HEK293 (cell line): ENCODE measurements at regions not wholly inside any gene's neighbourhood (a gene's known extent, or its start where the extent isn't known, plus 50 kb on each side); places are given as distances from the start of the nearest gene placed in this dataset.

Experiments
- CTCF ChIA-PET: fragments of 350-600 bp; formaldehyde crosslinking; extraction: SDS; loops from one replicate; lab custom pipeline; 2021; ENCODE audit warnings: antibody characterized with exemption; lab: Yijun Ruan, JAX
- POLR2A ChIA-PET: fragments of 300-600 bp; formaldehyde crosslinking; extraction: SDS; loops from one replicate; lab custom pipeline; 2020; ENCODE audit warnings: antibody characterized with exemption, inconsistent platforms; lab: Yijun Ruan, JAX
- H3K27ac ChIP-seq: fragments of 200-500 bp; sonication (Bioruptor generic); 2 replicates; pipeline ENCODE4 v1.5.1; 2014; ENCODE audit warnings: low read depth, low read length, control low read depth, inconsistent platforms; ENCODE audit errors: extremely low read depth
- H3K36me3 ChIP-seq, 2 experiments: fragments of 200-500 bp in 1 of 2; sonication (Bioruptor generic) in 1 of 2; 1 replicate in 1 of 2; 2 replicates in 1 of 2; pipeline ENCODE4 v1.5.1; 2014 to 2017; ENCODE audit warnings: inconsistent platforms in 2 of 2, low read length in 2 of 2; ENCODE audit not compliant: control insufficient read depth in 2 of 2, insufficient read depth in 1 of 2
- H3K4me1 ChIP-seq: fragments of 200-500 bp; sonication (Bioruptor generic); 2 replicates; pipeline ENCODE4 v1.5.1; 2014; ENCODE audit warnings: mild to moderate bottlenecking, low read length, inconsistent platforms; ENCODE audit not compliant: control insufficient read depth, insufficient read depth
- H3K4me3 ChIP-seq: 2 replicates; pipeline ENCODE4 v1.5.1; 2011; ENCODE audit warnings: low read depth, mild to moderate bottlenecking, control low read depth, low read length, moderate library complexity
- H3K9me3 ChIP-seq: fragments of 200-500 bp; sonication (Bioruptor generic); 2 replicates; pipeline ENCODE4 v1.5.1; 2014; ENCODE audit warnings: low read depth, low read length, inconsistent platforms; ENCODE audit not compliant: control insufficient read depth, insufficient read depth
- GLI4 ChIP-seq: fragments of 450-650 bp; formaldehyde crosslinking; IDR thresholded peaks from 2 replicates; pipeline ENCODE4 v1.5.1; 2016; ENCODE audit warnings: missing biosample characterization, missing genetic modification characterization
- OSR2 ChIP-seq: fragments of 450-650 bp; formaldehyde crosslinking; IDR thresholded peaks from 2 replicates; pipeline ENCODE4 v1.5.1; 2016; ENCODE audit warnings: missing biosample characterization, missing genetic modification characterization
- PRDM1 ChIP-seq: fragments of 450-650 bp; formaldehyde crosslinking; IDR thresholded peaks from 2 replicates; pipeline ENCODE4; 2016; ENCODE audit warnings: missing biosample characterization, missing genetic modification characterization
- ZBTB48 ChIP-seq: fragments of 450-650 bp; formaldehyde crosslinking; IDR thresholded peaks from 2 replicates; pipeline ENCODE4 v1.5.1; 2016; ENCODE audit warnings: missing biosample characterization, missing genetic modification characterization
- ZFP3 ChIP-seq: fragments of 450-650 bp; formaldehyde crosslinking; IDR thresholded peaks from 2 replicates; pipeline ENCODE4 v1.5.1; 2016; ENCODE audit warnings: low read depth, missing biosample characterization, missing genetic modification characterization
- ZNF10 ChIP-seq: fragments of 450-650 bp; formaldehyde crosslinking; IDR thresholded peaks from 2 replicates; pipeline ENCODE4 v1.5.1; 2017; ENCODE audit warnings: missing biosample characterization, missing genetic modification characterization
- ZNF140 ChIP-seq: fragments of 450-650 bp; formaldehyde crosslinking; IDR thresholded peaks from 2 replicates; pipeline ENCODE4 v1.5.1; 2016; ENCODE audit warnings: missing biosample characterization, missing genetic modification characterization
- ZNF2 ChIP-seq: fragments of 450-650 bp; formaldehyde crosslinking; IDR thresholded peaks from 2 replicates; pipeline ENCODE4 v1.5.1; 2016; ENCODE audit warnings: missing biosample characterization, missing genetic modification characterization
- ZNF266 ChIP-seq: fragments of 450-650 bp; formaldehyde crosslinking; IDR thresholded peaks from 2 replicates; pipeline ENCODE4 v1.5.1; 2016; ENCODE audit warnings: missing biosample characterization, missing genetic modification characterization, low read depth
- ZNF354C ChIP-seq: fragments of 450-650 bp; formaldehyde crosslinking; IDR thresholded peaks from 2 replicates; pipeline ENCODE4 v1.5.1; 2016; ENCODE audit warnings: missing biosample characterization, missing genetic modification characterization, low read depth, borderline replicate concordance
- ZNF473 ChIP-seq: fragments of 450-650 bp; formaldehyde crosslinking; IDR thresholded peaks from 2 replicates; pipeline ENCODE4 v1.5.1; 2017; ENCODE audit warnings: missing biosample characterization, missing genetic modification characterization
- ZNF501 ChIP-seq: fragments of 450-650 bp; formaldehyde crosslinking; IDR thresholded peaks from 2 replicates; pipeline ENCODE4 v1.5.1; 2016; ENCODE audit warnings: missing biosample characterization, missing genetic modification characterization
- ZNF544 ChIP-seq: fragments of 450-650 bp; formaldehyde crosslinking; IDR thresholded peaks from 2 replicates; pipeline ENCODE4 v1.5.0; 2017; ENCODE audit warnings: missing biosample characterization, missing genetic modification characterization
- ZNF626 ChIP-seq: fragments of 450-650 bp; sonication (Bioruptor Pico); formaldehyde crosslinking; IDR thresholded peaks from 2 replicates; pipeline ENCODE4 v1.5.1; 2018; ENCODE audit warnings: missing biosample characterization, missing genetic modification characterization, inconsistent platforms
- ZNF660 ChIP-seq: fragments of 450-650 bp; IDR thresholded peaks from 2 replicates; pipeline ENCODE4 v1.5.1; 2018; ENCODE audit warnings: missing biosample characterization, mild to moderate bottlenecking, missing genetic modification characterization
- ZNF707 ChIP-seq: fragments of 450-650 bp; formaldehyde crosslinking; IDR thresholded peaks from 2 replicates; pipeline ENCODE4 v1.5.1; 2016; ENCODE audit warnings: missing biosample characterization, missing genetic modification characterization
- ZNF792 ChIP-seq: fragments of 450-650 bp; formaldehyde crosslinking; IDR thresholded peaks from 2 replicates; pipeline ENCODE4 v1.5.1; 2016; ENCODE audit warnings: missing biosample characterization, missing genetic modification characterization
- TF ChIP-seq, protein P1 (sequence below): fragments of 450-650 bp; formaldehyde crosslinking; IDR thresholded peaks from 2 replicates; pipeline ENCODE4 v1.5.1; 2017; ENCODE audit warnings: missing biosample characterization, missing genetic modification characterization
- TF ChIP-seq, protein P2 (sequence below): fragments of 450-650 bp; formaldehyde crosslinking; IDR thresholded peaks from 2 replicates; pipeline ENCODE4 v1.5.1; 2016; ENCODE audit warnings: missing biosample characterization, missing genetic modification characterization
- TF ChIP-seq, protein P3 (sequence below): sonication (generic); formaldehyde crosslinking; IDR thresholded peaks from 2 replicates; pipeline ENCODE4 v1.8.1; 2022; ENCODE audit warnings: mild to moderate bottlenecking, moderate library complexity, missing genetic modification reagents
- TF ChIP-seq, protein P4 (sequence below): fragments of 450-650 bp; IDR thresholded peaks from 2 replicates; pipeline ENCODE4 v1.5.1; 2018; ENCODE audit warnings: missing biosample characterization, mild to moderate bottlenecking, missing genetic modification characterization
- TF ChIP-seq, protein P5 (sequence below): fragments of 450-650 bp; formaldehyde crosslinking; IDR thresholded peaks from 2 replicates; pipeline ENCODE4 v1.5.1; 2016; ENCODE audit warnings: missing biosample characterization, missing genetic modification characterization
- TF ChIP-seq, protein P6 (sequence below): fragments of 450-650 bp; formaldehyde crosslinking; IDR thresholded peaks from 2 replicates; pipeline ENCODE4 v1.5.1; 2016; ENCODE audit warnings: missing biosample characterization, missing genetic modification characterization
- TF ChIP-seq, protein P7 (sequence below): IDR thresholded peaks from 2 replicates; pipeline ENCODE4 v1.6.1; 2011; ENCODE audit warnings: mild to moderate bottlenecking, low read depth, low read length, borderline replicate concordance

DNA sequence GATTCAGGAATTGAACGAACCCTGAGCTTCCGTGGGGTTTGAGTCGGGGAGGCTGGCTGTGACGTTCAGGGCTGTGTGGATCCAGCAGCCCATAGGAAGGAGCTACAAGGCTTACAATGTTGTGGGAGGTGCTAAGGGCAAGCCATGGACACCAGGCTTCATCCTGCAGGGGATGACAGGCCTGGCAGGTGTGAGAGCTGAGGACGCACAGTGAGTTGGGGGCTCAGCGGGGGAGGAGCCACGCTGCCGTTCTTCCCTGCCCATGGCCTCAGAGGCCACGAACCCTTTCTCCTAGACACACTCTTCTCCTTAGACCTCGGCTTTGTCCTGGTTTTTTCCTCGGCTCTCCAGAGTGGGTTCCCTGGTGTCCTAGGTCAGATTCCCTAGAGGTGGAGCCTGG lies 78.1 kb upstream of the SLC22A11 start:
- H3K36me3 ChIP-seq, result no peaks in the 10 kb centered on the region
- TF ChIP-seq, protein P1, sequence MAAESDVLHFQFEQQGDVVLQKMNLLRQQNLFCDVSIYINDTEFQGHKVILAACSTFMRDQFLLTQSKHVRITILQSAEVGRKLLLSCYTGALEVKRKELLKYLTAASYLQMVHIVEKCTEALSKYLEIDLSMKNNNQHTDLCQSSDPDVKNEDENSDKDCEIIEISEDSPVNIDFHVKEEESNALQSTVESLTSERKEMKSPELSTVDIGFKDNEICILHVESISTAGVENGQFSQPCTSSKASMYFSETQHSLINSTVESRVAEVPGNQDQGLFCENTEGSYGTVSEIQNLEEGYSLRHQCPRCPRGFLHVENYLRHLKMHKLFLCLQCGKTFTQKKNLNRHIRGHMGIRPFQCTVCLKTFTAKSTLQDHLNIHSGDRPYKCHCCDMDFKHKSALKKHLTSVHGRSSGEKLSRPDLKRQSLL, result no peak
- TF ChIP-seq GLI4 (tag by site-specific recombination), result no peak
- TF ChIP-seq, protein P2, sequence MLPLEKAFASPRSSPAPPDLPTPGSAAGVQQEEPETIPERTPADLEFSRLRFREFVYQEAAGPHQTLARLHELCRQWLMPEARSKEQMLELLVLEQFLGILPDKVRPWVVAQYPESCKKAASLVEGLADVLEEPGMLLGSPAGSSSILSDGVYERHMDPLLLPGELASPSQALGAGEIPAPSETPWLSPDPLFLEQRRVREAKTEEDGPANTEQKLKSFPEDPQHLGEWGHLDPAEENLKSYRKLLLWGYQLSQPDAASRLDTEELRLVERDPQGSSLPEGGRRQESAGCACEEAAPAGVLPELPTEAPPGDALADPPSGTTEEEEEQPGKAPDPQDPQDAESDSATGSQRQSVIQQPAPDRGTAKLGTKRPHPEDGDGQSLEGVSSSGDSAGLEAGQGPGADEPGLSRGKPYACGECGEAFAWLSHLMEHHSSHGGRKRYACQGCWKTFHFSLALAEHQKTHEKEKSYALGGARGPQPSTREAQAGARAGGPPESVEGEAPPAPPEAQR (tag by site-specific recombination), result no peak
- TF ChIP-seq, protein P3, sequence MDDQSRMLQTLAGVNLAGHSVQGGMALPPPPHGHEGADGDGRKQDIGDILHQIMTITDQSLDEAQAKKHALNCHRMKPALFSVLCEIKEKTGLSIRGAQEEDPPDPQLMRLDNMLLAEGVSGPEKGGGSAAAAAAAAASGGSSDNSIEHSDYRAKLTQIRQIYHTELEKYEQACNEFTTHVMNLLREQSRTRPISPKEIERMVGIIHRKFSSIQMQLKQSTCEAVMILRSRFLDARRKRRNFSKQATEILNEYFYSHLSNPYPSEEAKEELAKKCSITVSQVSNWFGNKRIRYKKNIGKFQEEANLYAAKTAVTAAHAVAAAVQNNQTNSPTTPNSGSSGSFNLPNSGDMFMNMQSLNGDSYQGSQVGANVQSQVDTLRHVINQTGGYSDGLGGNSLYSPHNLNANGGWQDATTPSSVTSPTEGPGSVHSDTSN (CRISPR knock-in tag), result no peak
- no peak overlapping the region for H3K4me3 ChIP-seq
- POLR2A ChIA-PET, result no interaction called here
- CTCF ChIA-PET, result interaction anchor here (0.6 to 1.2 kb wide), 3 partner anchors 28 to 172 kb away, joined by 3 to 5 read pairs (median 4); no protein-coding TSS in a partner anchor
- H3K9me3 ChIP-seq, result no peaks in the 10 kb centered on the region
- H3K27ac ChIP-seq, result no peak overlapping the region
- no peaks in the 10 kb centered on the region for H3K4me1 ChIP-seq

DNA sequence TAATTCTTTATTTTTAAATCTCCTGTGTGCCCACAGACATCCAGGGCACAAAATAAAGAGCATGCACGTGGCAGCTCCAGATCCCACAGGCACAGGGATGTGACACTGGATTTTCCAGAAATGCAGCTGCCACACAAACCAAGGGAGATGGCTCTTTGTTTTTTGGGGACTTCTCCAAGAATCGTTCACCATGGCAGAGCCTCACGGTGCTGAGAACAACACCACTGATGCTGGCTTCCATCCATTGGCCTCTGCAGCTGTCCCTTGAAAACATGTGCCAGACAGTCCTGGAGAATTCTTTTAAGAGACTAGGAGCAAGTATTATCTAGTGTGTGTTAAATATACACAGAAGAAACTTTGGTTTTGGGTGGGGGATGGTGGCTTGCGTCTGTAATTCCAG lies 73.2 kb upstream of the SLC22A11 start:
- no peaks in the 10 kb centered on the region for H3K36me3 ChIP-seq
- no peak overlapping the region for H3K4me3 ChIP-seq
- CTCF ChIA-PET, result interaction anchor here (0.6 to 1.4 kb wide), 3 partner anchors 9 to 177 kb away, joined by 3 to 6 read pairs (median 4); no protein-coding TSS in a partner anchor
- TF ChIP-seq, protein P4, sequence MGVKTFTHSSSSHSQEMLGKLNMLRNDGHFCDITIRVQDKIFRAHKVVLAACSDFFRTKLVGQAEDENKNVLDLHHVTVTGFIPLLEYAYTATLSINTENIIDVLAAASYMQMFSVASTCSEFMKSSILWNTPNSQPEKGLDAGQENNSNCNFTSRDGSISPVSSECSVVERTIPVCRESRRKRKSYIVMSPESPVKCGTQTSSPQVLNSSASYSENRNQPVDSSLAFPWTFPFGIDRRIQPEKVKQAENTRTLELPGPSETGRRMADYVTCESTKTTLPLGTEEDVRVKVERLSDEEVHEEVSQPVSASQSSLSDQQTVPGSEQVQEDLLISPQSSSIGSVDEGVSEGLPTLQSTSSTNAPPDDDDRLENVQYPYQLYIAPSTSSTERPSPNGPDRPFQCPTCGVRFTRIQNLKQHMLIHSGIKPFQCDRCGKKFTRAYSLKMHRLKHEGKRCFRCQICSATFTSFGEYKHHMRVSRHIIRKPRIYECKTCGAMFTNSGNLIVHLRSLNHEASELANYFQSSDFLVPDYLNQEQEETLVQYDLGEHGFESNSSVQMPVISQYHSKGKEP (tag by site-specific recombination), result no peak
- TF ChIP-seq ZNF2 (tag by site-specific recombination) (no peak), ZNF626 (tag by site-specific recombination) (no peak), ZNF354C (tag by site-specific recombination) (no peak), ZNF473 (tag by site-specific recombination) (no peak), ZNF707 (no peak), ZNF544 (tag by site-specific recombination) (no peak), OSR2 (tag by site-specific recombination) (no peak), PRDM1 (tag by site-specific recombination) (no peak), ZNF501 (tag by site-specific recombination) (no peak), ZFP3 (tag by site-specific recombination) (no peak), ZNF660 (tag by site-specific recombination) (no peak), ZNF10 (tag by site-specific recombination) (no peak), ZNF792 (tag by site-specific recombination) (no peak), ZBTB48 (tag by site-specific recombination) (no peak), ZNF266 (tag by site-specific recombination) (no peak), ZNF140 (no peak)
- TF ChIP-seq, protein P5, sequence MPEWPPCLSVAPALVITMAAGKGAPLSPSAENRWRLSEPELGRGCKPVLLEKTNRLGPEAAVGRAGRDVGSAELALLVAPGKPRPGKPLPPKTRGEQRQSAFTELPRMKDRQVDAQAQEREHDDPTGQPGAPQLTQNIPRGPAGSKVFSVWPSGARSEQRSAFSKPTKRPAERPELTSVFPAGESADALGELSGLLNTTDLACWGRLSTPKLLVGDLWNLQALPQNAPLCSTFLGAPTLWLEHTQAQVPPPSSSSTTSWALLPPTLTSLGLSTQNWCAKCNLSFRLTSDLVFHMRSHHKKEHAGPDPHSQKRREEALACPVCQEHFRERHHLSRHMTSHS (tag by site-specific recombination), result no peak
- TF ChIP-seq, protein P6, sequence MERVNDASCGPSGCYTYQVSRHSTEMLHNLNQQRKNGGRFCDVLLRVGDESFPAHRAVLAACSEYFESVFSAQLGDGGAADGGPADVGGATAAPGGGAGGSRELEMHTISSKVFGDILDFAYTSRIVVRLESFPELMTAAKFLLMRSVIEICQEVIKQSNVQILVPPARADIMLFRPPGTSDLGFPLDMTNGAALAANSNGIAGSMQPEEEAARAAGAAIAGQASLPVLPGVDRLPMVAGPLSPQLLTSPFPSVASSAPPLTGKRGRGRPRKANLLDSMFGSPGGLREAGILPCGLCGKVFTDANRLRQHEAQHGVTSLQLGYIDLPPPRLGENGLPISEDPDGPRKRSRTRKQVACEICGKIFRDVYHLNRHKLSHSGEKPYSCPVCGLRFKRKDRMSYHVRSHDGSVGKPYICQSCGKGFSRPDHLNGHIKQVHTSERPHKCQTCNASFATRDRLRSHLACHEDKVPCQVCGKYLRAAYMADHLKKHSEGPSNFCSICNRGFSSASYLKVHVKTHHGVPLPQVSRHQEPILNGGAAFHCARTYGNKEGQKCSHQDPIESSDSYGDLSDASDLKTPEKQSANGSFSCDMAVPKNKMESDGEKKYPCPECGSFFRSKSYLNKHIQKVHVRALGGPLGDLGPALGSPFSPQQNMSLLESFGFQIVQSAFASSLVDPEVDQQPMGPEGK (tag by site-specific recombination), result no peak
- TF ChIP-seq, protein P7, sequence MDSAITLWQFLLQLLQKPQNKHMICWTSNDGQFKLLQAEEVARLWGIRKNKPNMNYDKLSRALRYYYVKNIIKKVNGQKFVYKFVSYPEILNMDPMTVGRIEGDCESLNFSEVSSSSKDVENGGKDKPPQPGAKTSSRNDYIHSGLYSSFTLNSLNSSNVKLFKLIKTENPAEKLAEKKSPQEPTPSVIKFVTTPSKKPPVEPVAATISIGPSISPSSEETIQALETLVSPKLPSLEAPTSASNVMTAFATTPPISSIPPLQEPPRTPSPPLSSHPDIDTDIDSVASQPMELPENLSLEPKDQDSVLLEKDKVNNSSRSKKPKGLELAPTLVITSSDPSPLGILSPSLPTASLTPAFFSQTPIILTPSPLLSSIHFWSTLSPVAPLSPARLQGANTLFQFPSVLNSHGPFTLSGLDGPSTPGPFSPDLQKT, result no peak
- no peaks in the 10 kb centered on the region for H3K4me1 ChIP-seq
- H3K9me3 ChIP-seq, result no peaks in the 10 kb centered on the region
- H3K27ac ChIP-seq, result no peak overlapping the region
- POLR2A ChIA-PET, result no interaction called here
